ENCODE measurements at regions not wholly inside any gene's neighbourhood (a gene's known extent, or its start where the extent isn't known, plus 50 kb on each side); places are given as distances from the start of the nearest gene placed in this dataset.
A peak's percentile ranks its signal among the peaks of the same experiment; 100 is the strongest.

GRCh38 chr2:19480673-19481072, 122.2 kb upstream of the OSR1 start:
- H3K79me2 ChIP-seq (ENCODE audit: low read depth), result no peaks in the 10 kb centered on the region
- H3K27ac ChIP-seq, result no peak overlapping the region
- H3K9me3 ChIP-seq (ENCODE audit: insufficient read depth, low read depth), result no peaks in the 10 kb centered on the region
- H3K9me2 ChIP-seq (ENCODE audit: insufficient read depth), result no peaks in the 10 kb centered on the region
- TF ChIP-seq CTCF (conservative IDR thresholded peaks at IDR 0.05), result no peak
- peaks cover 17% of the 10 kb centered on the region for H3F3A ChIP-seq (ENCODE audit: insufficient read depth, low read depth)
- ChIA-PET CTCF (no interaction called here), POLR2A (ENCODE audit: unreplicated experiment) (no interaction called here)
- no TSS peak for BruUV-seq (replicated peaks)
- no peak overlapping the region for H3K4me3 ChIP-seq
- H3K27me3 ChIP-seq (ENCODE audit: insufficient read depth, low read depth), result no peaks in the 10 kb centered on the region
- H3K4me2 ChIP-seq, result no peak overlapping the region
- H3K4me1 ChIP-seq (replicated peaks; ENCODE audit: insufficient read depth), result peaks cover 9% of the 10 kb centered on the region; the same call in 1 of the 2 replicates
- DNase-seq, result no peak
- H3K36me3 ChIP-seq (ENCODE audit: low read depth), result no peaks in the 10 kb centered on the region
- H4K20me1 ChIP-seq (ENCODE audit: insufficient read depth), result no peaks in the 10 kb centered on the region
- H2AFZ ChIP-seq, result no peak overlapping the region
- intact Hi-C loops (cut with micrococcal nuclease; ENCODE audit: unreplicated experiment), result no loop called here

GRCh38 chr2:19479666-19480065, 121.2 kb upstream of the OSR1 start:
- Histone ChIP-seq H2AFZ (no peak overlapping the region), H3K36me3 (ENCODE audit: low read depth) (no peaks in the 10 kb centered on the region), H4K20me1 (ENCODE audit: insufficient read depth) (no peaks in the 10 kb centered on the region), H3K4me3 (no peak overlapping the region), H3K27ac (no peak overlapping the region), H3K4me2 (no peak overlapping the region), H3K79me2 (ENCODE audit: low read depth) (no peaks in the 10 kb centered on the region), H3K4me1 (replicated peaks; ENCODE audit: insufficient read depth) (peaks cover 9% of the 10 kb centered on the region; the same call in 1 of the 2 replicates), H3K9me2 (ENCODE audit: insufficient read depth) (no peaks in the 10 kb centered on the region), H3K27me3 (ENCODE audit: insufficient read depth, low read depth) (no peaks in the 10 kb centered on the region), H3F3A (ENCODE audit: insufficient read depth, low read depth) (peaks cover 17% of the 10 kb centered on the region), H3K9me3 (ENCODE audit: insufficient read depth, low read depth) (no peaks in the 10 kb centered on the region)
- ChIA-PET CTCF (no interaction called here), POLR2A (ENCODE audit: unreplicated experiment) (no interaction called here)
- intact Hi-C loops (cut with micrococcal nuclease; ENCODE audit: unreplicated experiment), result no loop called here
- TF ChIP-seq CTCF (conservative IDR thresholded peaks at IDR 0.05) (no peak), EZH2 (IDR thresholded peaks at IDR 0.05; ENCODE audit: low read depth) (no peak)
- DNase-seq, result no peak
- BruUV-seq (replicated peaks), result no TSS peak

DNA sequence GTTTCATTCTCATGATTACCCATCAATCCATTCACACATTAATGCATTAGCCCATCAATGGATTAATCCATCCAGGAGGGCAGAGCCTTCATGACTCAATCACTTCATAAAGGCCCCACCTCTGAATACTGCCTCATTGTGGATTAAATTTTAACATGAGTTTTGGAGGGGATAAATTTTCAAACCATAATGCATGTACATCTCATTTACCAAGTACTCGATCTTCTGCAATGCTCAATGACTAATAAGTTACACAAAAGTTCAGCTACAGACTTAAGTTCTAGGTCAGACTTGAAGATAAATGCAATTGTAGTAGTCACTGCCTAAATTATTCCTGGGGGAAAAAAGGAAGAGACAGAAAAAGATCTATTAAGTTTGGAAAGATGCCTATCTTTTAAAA, 120.0 kb upstream of the OSR1 start:
- H3K27ac ChIP-seq, result no peak overlapping the region
- TF ChIP-seq CTCF (conservative IDR thresholded peaks at IDR 0.05), result no peak
- no peak for TF ChIP-seq EZH2 (IDR thresholded peaks at IDR 0.05; ENCODE audit: low read depth)
- H3K9me3 ChIP-seq (ENCODE audit: insufficient read depth, low read depth), result no peaks in the 10 kb centered on the region
- DNase-seq, result no peak
- H3K4me3 ChIP-seq, result no peak overlapping the region
- H3K79me2 ChIP-seq (ENCODE audit: low read depth), result no peaks in the 10 kb centered on the region
- no peaks in the 10 kb centered on the region for H3K27me3 ChIP-seq (ENCODE audit: insufficient read depth, low read depth)
- H2AFZ ChIP-seq, result no peak overlapping the region
- H3K4me2 ChIP-seq, result peak overlapping the region; percentile 10; the same call in 1 of the 2 replicates
- CTCF ChIA-PET, result interaction anchor here (0.7 kb wide), 1 partner anchor 141 kb away, joined by 3 read pairs; no protein-coding TSS in a partner anchor
- H3K36me3 ChIP-seq (ENCODE audit: low read depth), result no peaks in the 10 kb centered on the region
- peaks cover 9% of the 10 kb centered on the region; the same call in 1 of the 2 replicates for H3K4me1 ChIP-seq (replicated peaks; ENCODE audit: insufficient read depth)
- POLR2A ChIA-PET (ENCODE audit: unreplicated experiment), result no interaction called here
- peaks cover 13% of the 10 kb centered on the region for H3F3A ChIP-seq (ENCODE audit: insufficient read depth, low read depth)
- intact Hi-C loops (cut with micrococcal nuclease; ENCODE audit: unreplicated experiment), result no loop called here
- H3K9me2 ChIP-seq (ENCODE audit: insufficient read depth), result no peaks in the 10 kb centered on the region
- BruUV-seq (replicated peaks), result no TSS peak
- no peaks in the 10 kb centered on the region for H4K20me1 ChIP-seq (ENCODE audit: insufficient read depth)
